OCI-LY1 (cell line): ENCODE measurements at regions not wholly inside any gene's neighbourhood (a gene's known extent, or its start where the extent isn't known, plus 50 kb on each side); places are given as distances from the start of the nearest gene placed in this dataset.

Source experiments
- H2AFZ ChIP-seq: fragments of 200-600 bp; sonication (generic), shearing (Covaris generic); 2 replicates; pipeline ENCODE4 v1.6.0; 2014; ENCODE audit warnings: antibody characterized with exemption, mild to moderate bottlenecking, low read length
- H3F3A ChIP-seq: fragments of 200-600 bp; sonication (generic), shearing (Covaris generic); 2 replicates; pipeline ENCODE4 v1.6.0; 2014; ENCODE audit warnings: mild to moderate bottlenecking, antibody characterized with exemption, low read length, moderate library complexity; ENCODE audit not compliant: insufficient read depth
- H3K27ac ChIP-seq: fragments of 200-600 bp; sonication (generic); 2 replicates; pipeline ENCODE4 v1.5.1; 2014; ENCODE audit warnings: low read length, mixed run types, mild to moderate bottlenecking, low read depth; ENCODE audit not compliant: poor library complexity, severe bottlenecking
- H3K27me3 ChIP-seq: fragments of 200-600 bp; sonication (generic); 2 replicates; pipeline ENCODE4 v1.6.0; 2014; ENCODE audit warnings: antibody characterized with exemption, mild to moderate bottlenecking, low read length, moderate library complexity; ENCODE audit not compliant: insufficient read depth
- H3K36me3 ChIP-seq: fragments of 200-600 bp; sonication (generic); 2 replicates; pipeline ENCODE4 v1.6.1; 2014; ENCODE audit warnings: mild to moderate bottlenecking, antibody characterized with exemption, low read length, moderate library complexity, mixed read lengths; ENCODE audit not compliant: insufficient read depth
- H3K4me1 ChIP-seq: fragments of 200-600 bp; sonication (generic); 2 replicates; pipeline ENCODE4 v1.5.1; 2014; ENCODE audit warnings: mild to moderate bottlenecking, low read length, moderate library complexity; ENCODE audit not compliant: insufficient read depth, severe bottlenecking
- H3K4me2 ChIP-seq: fragments of 200-600 bp; sonication (generic), shearing (Covaris generic); 2 replicates; pipeline ENCODE4 v1.6.1; 2014; ENCODE audit warnings: low read length
- H3K4me3 ChIP-seq: fragments of 200-600 bp; sonication (generic); 2 replicates; pipeline ENCODE4 v1.5.1; 2014; ENCODE audit warnings: low read length, low read depth, mild to moderate bottlenecking, mixed read lengths; ENCODE audit not compliant: poor library complexity, severe bottlenecking
- H3K79me2 ChIP-seq: fragments of 200-600 bp; shearing (Covaris generic); 2 replicates; pipeline ENCODE4 v1.6.1; 2016; ENCODE audit warnings: mixed run types, low read length, mixed read lengths; ENCODE audit not compliant: insufficient read depth
- H3K9ac ChIP-seq: fragments of 200-600 bp; sonication (generic), shearing (Covaris generic); 2 replicates; pipeline ENCODE4 v1.6.1; 2014; ENCODE audit warnings: mild to moderate bottlenecking, low read length, mixed read lengths
- H3K9me2 ChIP-seq: fragments of 200-600 bp; sonication (generic), shearing (Covaris generic); 2 replicates; pipeline ENCODE4 v1.6.1; 2014; ENCODE audit warnings: low read depth, mild to moderate bottlenecking, low read length, mixed read lengths
- H3K9me3 ChIP-seq: fragments of 200-600 bp; shearing (Covaris generic); 2 replicates; pipeline ENCODE4 v1.6.1; 2014; ENCODE audit warnings: low read length, mixed read lengths
- H4K20me1 ChIP-seq: fragments of 200-600 bp; sonication (generic), shearing (Covaris generic); 2 replicates; pipeline ENCODE4 v1.6.0; 2016; ENCODE audit warnings: mild to moderate bottlenecking, low read length; ENCODE audit not compliant: insufficient read depth
- EZH2 ChIP-seq: fragments of 200-600 bp; sonication (generic), shearing (Covaris generic); IDR thresholded peaks from 2 replicates; pipeline ENCODE4 v1.8.0; 2017; ENCODE audit warnings: borderline replicate concordance, mixed run types, mild to moderate bottlenecking, antibody characterized with exemption, low read length, moderate library complexity, mixed read lengths
- TF ChIP-seq, protein P1 (sequence below): fragments of 200-600 bp; sonication (generic), shearing (Covaris generic); IDR thresholded peaks from 2 replicates; pipeline ENCODE4 v1.5.1; 2017; ENCODE audit warnings: mild to moderate bottlenecking, antibody characterized with exemption, low read length, moderate library complexity, mixed read lengths

- Histone ChIP-seq H3K4me3 (no peak overlapping the region), H3K27ac (no peak overlapping the region), H3F3A (no peaks in the 10 kb centered on the region), H3K9me2 (no peaks in the 10 kb centered on the region), H3K9ac (no peak overlapping the region), H3K36me3 (no peaks in the 10 kb centered on the region), H3K79me2 (no peaks in the 10 kb centered on the region), H3K4me1 (no peaks in the 10 kb centered on the region), H3K9me3 (no peaks in the 10 kb centered on the region), H2AFZ (no peak overlapping the region), H4K20me1 (no peaks in the 10 kb centered on the region), H3K4me2 (no peak overlapping the region), H3K27me3 (no peaks in the 10 kb centered on the region)
- TF ChIP-seq, protein P1, sequence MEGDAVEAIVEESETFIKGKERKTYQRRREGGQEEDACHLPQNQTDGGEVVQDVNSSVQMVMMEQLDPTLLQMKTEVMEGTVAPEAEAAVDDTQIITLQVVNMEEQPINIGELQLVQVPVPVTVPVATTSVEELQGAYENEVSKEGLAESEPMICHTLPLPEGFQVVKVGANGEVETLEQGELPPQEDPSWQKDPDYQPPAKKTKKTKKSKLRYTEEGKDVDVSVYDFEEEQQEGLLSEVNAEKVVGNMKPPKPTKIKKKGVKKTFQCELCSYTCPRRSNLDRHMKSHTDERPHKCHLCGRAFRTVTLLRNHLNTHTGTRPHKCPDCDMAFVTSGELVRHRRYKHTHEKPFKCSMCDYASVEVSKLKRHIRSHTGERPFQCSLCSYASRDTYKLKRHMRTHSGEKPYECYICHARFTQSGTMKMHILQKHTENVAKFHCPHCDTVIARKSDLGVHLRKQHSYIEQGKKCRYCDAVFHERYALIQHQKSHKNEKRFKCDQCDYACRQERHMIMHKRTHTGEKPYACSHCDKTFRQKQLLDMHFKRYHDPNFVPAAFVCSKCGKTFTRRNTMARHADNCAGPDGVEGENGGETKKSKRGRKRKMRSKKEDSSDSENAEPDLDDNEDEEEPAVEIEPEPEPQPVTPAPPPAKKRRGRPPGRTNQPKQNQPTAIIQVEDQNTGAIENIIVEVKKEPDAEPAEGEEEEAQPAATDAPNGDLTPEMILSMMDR: no peak
Measured at GRCh38 chr1:218024211-218024720, 260.8 kb upstream of the RRP15 start.

DNA sequence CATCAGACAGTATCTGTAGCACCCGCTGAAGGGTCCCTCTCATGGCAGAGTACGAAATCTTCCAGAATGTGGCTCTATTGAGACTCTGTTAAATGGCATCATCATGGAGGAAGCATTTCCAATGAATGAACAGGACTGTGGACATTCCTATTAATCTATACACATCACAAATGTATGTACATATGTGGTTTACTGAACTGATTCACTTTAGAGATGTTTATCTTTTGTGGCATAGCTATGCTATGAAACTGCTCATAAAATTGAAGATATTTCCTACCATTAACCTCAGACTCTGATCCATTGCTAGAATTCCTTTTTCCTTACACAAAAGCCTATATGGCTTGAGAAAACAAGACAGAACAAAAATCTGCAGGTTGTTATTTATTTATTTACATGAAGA, 259.6 kb upstream of the RRP15 start:
- Histone ChIP-seq H3K9me2 (no peaks in the 10 kb centered on the region), H3K27ac (no peak overlapping the region), H2AFZ (no peak overlapping the region), H3K9me3 (no peaks in the 10 kb centered on the region), H3K4me1 (no peaks in the 10 kb centered on the region), H4K20me1 (no peaks in the 10 kb centered on the region), H3K27me3 (no peaks in the 10 kb centered on the region), H3K79me2 (no peaks in the 10 kb centered on the region), H3K36me3 (no peaks in the 10 kb centered on the region), H3K4me2 (no peak overlapping the region), H3K9ac (no peak overlapping the region), H3K4me3 (no peak overlapping the region), H3F3A (no peaks in the 10 kb centered on the region)
- TF ChIP-seq, protein P1: no peak
- TF ChIP-seq EZH2: no peak

GRCh38 chr1:218027152-218027551, 257.9 kb upstream of the RRP15 start:
- H3K4me1 ChIP-seq: no peaks in the 10 kb centered on the region
- H3K4me3 ChIP-seq: no peak overlapping the region
- H3K9me2 ChIP-seq: no peaks in the 10 kb centered on the region
- no peaks in the 10 kb centered on the region for H3K36me3 ChIP-seq
- H3K27ac ChIP-seq: no peak overlapping the region
- H4K20me1 ChIP-seq: no peaks in the 10 kb centered on the region
- H3K79me2 ChIP-seq: no peaks in the 10 kb centered on the region
- no peak for TF ChIP-seq EZH2
- TF ChIP-seq, protein P1: no peak
- H3K9me3 ChIP-seq: no peaks in the 10 kb centered on the region
- H3F3A ChIP-seq: no peaks in the 10 kb centered on the region
- H3K4me2 ChIP-seq: no peak overlapping the region
- no peaks in the 10 kb centered on the region for H3K27me3 ChIP-seq
- no peak overlapping the region for H2AFZ ChIP-seq
- H3K9ac ChIP-seq: no peak overlapping the region
